Upper lobe of left lung (tissue), 4 donors: ENCODE measurements at regions not wholly inside any gene's neighbourhood (a gene's known extent, or its start where the extent isn't known, plus 50 kb on each side); places are given as distances from the start of the nearest gene placed in this dataset.

Source experiments
- EP300 ChIP-seq, 4 donors: sonication (generic); formaldehyde crosslinking; IDR thresholded peaks; one replicate each; pipeline ENCODE4 v1.5.1; 2017; ENCODE audit warnings: antibody characterized with exemption in 4 of 4, control low read depth in 2 of 4
- POLR2AphosphoS5 ChIP-seq, 2 donors: sonication (generic); formaldehyde crosslinking; IDR thresholded peaks; one replicate each; pipeline ENCODE4 v1.5.1; 2017; ENCODE audit warnings: antibody characterized with exemption in 2 of 2
- TF ChIP-seq, protein P1 (sequence below), 6 experiments: fragments of 450-650 bp in 4 of 6; fragments of 200-600 bp in 2 of 6; sonication (generic) in 2 of 6; IDR thresholded peaks; one replicate each; pipeline ENCODE4 v1.5.1; 2016 to 2019; ENCODE audit warnings: antibody characterized with exemption in 6 of 6

- TF ChIP-seq, protein P1, sequence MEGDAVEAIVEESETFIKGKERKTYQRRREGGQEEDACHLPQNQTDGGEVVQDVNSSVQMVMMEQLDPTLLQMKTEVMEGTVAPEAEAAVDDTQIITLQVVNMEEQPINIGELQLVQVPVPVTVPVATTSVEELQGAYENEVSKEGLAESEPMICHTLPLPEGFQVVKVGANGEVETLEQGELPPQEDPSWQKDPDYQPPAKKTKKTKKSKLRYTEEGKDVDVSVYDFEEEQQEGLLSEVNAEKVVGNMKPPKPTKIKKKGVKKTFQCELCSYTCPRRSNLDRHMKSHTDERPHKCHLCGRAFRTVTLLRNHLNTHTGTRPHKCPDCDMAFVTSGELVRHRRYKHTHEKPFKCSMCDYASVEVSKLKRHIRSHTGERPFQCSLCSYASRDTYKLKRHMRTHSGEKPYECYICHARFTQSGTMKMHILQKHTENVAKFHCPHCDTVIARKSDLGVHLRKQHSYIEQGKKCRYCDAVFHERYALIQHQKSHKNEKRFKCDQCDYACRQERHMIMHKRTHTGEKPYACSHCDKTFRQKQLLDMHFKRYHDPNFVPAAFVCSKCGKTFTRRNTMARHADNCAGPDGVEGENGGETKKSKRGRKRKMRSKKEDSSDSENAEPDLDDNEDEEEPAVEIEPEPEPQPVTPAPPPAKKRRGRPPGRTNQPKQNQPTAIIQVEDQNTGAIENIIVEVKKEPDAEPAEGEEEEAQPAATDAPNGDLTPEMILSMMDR (IDR thresholded peaks at IDR 0.05), result no peak
- TF ChIP-seq EP300 (IDR thresholded peaks at IDR 0.05) (no peak), POLR2AphosphoS5 (IDR thresholded peaks at IDR 0.05) (no peak)
Measured at GRCh38 chr2:147311058-147311430, 533.8 kb upstream of the ACVR2A start.
